ENCODE measurements at regions not wholly inside any gene's neighbourhood (a gene's known extent, or its start where the extent isn't known, plus 50 kb on each side); places are given as distances from the start of the nearest gene placed in this dataset.
A peak's percentile ranks its signal among the peaks of the same experiment; 100 is the strongest.

DNA sequence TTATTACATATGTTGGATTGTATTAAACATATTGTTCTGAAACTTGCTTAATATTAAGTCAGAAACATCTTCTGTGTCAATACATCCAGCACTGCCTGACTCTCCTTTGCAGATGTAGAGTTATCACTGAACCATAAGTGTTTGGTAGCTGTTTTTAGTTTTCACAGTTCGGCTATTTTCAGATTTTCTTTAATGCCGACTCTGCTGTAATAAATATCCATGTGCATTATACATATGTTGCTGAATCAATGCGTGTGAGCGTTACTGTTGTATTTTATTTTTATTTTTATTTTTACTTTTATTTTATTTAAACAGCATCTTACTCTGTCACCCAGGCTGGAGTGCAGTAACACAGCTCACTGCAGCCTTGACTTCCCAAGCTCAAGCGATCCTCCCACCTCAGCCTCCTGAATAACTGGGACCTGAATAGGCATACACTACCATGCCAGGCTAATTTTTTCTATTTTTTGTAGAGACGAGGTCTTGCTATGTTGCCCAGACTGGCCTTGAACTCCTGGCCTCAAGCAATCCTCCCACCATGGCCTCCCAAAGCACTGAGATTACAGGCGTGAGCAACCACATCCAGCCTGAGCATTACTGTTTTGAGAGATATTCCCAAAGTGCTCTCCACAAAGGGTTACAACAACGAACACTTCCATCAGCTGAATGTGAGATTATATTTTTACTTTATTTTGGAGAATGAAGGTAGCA is 50.7 kb upstream of the NOCT start:
- DNase-seq, result no peak

GRCh38 chr4:138963412-138963811 is 52.2 kb upstream of the NOCT start:
- DNase-seq, result no peak

- no peak for DNase-seq
Observed at GRCh38 chr4:138961664-138962063, 53.9 kb upstream of the NOCT start.

GRCh38 chr4:138961129-138961528 is 54.5 kb upstream of the NOCT start:
- no peak for DNase-seq

- DNase-seq, result no peak
Observed at GRCh38 chr4:138960175-138960710, 55.3 kb upstream of the NOCT start.

- no peak for DNase-seq
Observed at GRCh38 chr4:138959097-138959815, 56.3 kb upstream of the NOCT start.

DNA sequence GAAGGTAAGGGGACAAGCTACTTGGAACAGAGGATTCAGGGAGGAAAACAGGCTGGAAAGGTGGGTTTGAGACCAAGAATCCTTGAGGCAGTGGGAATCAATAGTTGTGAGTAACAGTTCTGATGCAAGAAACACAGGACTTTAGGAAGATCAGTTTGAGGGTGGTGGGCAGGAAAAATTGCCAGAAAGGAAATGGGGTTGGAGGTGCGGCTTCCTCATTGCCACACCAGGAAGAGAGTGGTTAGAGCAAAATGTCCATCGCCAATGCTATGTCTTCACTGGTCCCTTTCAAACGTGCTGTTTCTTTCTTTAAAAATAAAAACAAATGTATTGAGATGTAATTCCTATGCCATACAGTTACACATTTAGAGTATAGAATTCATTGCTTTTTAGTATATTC is 57.1 kb upstream of the NOCT start:
- no peak for DNase-seq

- DNase-seq, result no peak
Observed at GRCh38 chr4:138957302-138957701, 58.3 kb upstream of the NOCT start.

DNA sequence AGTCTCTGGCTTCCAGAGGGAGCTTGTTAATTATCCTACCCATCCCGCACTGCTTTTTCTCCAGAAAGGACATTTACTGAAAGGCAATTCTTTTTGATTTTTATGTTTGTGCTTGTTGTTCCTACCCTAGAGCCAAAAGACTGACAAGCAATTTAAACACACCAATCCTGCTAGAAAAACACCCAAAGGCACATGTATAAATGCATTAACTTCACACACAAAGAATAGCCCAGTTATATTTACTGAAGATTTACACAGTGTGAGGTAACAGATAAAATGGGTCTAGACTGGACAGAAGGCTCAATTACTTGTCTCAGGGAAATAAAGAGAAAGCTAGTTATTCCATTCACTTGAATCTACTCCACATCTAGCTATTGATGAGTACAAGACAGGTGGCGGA is 61.2 kb upstream of the NOCT start:
- DNase-seq, result no peak

- DNase-seq, result no peak
Observed at GRCh38 chr4:138953961-138954371, 61.6 kb upstream of the NOCT start.

DNA sequence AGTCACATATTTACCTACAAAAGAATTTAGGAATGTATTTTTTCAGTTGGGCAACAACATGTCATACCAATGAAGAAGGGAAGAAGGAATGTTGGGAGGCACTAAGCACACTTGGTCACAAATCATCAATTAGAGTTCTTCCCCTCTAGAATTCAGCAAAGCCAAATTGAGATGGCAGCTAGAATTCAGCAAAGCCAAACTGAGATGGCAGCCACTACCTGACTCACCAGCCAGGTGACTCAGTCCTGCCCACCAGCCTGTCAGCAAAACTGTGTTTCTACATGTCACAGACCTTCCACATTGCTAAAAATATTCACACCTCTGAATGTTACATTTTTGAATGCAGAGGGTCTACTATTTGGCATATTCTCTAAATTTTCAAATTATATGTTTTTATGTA is 63.2 kb upstream of the NOCT start:
- no peak for DNase-seq

- DNase-seq, result no peak
Observed at GRCh38 chr4:138951764-138952163, 63.8 kb upstream of the NOCT start.

DNA sequence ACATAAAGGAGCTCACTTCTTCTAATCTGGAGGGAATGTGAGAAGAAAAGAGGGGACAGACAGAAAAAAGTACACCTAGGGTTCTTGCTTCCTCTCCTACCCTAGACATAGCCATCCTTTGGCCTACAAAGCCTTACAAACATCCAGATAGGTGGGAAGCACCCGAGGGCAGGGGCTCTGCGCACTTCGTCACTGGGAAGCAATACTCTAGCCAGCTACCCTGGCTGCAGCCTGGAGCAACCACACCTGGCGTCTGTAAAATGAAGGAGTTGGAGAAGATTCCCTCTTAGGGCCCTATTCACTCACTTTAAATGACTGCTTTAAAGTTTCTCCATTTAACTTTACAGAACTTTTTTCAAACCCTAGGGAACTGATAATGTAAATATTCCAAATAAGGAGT is 65.7 kb upstream of the NOCT start:
- DNase-seq, result no peak

DNA sequence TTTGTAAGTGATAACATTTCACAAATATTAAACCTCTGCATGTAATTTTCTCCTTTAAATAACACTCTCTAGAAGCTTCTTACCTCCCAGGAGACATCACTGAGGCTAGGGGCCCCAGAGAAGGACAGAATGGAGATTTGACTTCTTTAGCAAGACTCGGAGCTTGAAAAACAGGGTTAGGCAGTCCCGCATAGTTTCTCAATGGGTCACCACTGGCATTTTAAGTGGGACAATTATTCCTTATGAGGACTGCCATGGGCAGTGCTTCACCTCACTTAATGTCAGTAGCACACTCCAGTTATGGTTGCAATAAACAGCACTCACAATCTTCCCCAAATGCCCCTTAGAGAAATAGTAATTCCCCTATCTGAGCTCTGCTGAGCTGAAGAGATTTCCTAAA is 66.7 kb upstream of the NOCT start:
- DNase-seq, result no peak

- DNase-seq, result no peak
Observed at GRCh38 chr4:138946306-138946705, 69.3 kb upstream of the NOCT start.

GRCh38 chr4:138945840-138946239 is 69.7 kb upstream of the NOCT start:
- DNase-seq, result no peak

DNA sequence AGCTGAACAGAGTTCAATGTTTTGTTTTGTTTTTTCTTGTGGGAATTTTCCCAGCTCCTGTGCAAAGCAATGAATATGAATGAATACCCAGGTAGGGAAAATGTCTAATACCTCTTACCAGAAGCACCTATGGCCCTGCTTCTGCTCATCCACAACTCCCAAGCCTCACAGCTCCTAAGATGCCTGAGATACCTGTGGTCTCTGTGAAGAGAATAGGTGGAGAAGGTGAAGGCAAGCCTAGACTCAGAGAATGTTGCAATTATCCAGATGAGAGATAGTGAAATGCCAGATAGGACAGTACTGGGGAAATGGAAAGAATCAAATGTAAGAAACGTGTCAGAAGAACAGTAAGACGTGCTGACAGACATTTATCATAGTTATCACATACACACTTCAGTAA is 70.2 kb upstream of the NOCT start:
- no peak for DNase-seq

- no peak for DNase-seq
Observed at GRCh38 chr4:138943893-138944292, 71.7 kb upstream of the NOCT start.

DNA sequence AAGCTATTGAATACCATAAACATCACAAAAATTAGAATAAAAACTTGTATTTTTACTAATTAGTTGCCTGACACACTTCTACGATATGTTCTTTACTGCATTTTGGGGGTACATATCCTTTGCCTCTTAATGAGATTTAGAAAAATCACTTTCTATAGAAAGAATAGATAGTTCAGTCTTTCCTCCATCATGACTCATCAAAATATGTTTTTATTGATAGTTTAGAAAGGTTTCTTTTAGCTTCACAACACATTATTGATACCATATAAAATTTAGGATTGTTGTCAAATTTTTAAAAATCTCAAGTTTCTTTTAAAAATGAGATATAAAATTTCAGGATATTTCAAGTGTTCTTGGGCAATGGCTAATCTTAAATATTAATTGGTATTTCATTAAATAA is 74.5 kb upstream of the NOCT start:
- no peak for DNase-seq

GRCh38 chr4:138939960-138940359 is 75.6 kb upstream of the NOCT start:
- DNase-seq, result no peak

DNA sequence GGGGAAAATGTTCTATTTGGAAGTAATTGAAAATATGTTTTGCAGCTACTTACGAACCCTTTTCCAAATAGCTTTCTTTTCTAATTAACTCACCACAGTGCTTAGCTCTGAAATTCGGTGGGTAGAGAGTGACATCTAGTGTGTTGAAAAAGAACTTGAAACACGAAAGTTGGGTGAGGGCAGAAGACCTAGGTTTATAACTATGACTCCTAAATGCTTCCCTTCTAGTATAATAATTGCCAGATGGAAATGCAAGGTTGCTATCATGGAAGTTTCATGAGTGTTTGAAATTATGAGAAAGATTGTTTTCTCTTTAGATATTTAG is 77.3 kb upstream of the NOCT start:
- DNase-seq, result peak; percentile 19

GRCh38 chr4:138935135-138935807 is 80.3 kb upstream of the NOCT start:
- no peak for DNase-seq

DNA sequence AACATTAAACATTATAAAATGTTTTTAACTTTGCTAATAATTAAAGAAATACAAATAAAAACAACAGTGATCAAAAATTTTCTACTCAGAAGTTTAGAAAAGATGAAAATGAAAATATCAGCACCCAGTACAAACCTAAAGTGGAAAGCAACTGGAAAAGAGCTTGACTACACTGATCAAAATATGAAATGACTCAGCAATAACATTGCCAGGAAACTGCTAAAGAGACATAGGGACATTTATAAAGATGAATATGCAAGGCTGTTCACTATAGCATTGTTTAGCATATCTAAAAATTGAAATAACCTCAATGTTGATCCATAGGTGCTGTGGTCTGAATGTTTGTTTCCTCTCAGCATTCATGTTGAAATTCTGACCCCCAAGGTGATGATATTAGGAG is 88.5 kb upstream of the NOCT start:
- DNase-seq, result no peak

DNA sequence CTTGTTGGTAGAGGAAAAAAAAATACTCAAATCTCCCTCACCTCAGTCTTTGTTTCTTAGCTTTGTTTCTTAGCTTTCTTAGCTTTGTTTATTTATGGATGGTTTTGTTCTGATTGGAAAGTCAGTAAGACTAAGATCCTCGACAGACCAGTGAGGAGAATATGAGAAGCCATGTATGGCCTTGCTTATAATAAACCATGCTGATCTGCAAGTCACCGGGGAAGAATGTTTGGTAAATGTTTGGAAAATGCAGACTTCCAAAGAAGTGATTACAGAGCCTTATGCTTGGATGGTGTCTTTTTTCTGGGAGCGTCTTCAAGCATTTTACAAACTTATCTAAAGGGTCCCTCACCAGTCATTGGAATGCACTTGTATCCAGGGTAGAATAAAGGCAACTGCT is 90.1 kb upstream of the NOCT start:
- DNase-seq, result no peak

Data from NCI-H1105 (cell line).